ENCODE measurements at regions not wholly inside any gene's neighbourhood (a gene's known extent, or its start where the extent isn't known, plus 50 kb on each side); places are given as distances from the start of the nearest gene placed in this dataset.
"Not testable (repeated sequence)": the region's sequence is repeated elsewhere in the genome, so short reads cannot be mapped to it uniquely, and the experiment has no call there.

- no peak for DNase-seq
Measured at GRCh38 chr7:156050636-156051569, 238.6 kb upstream of the SHH start.

DNA sequence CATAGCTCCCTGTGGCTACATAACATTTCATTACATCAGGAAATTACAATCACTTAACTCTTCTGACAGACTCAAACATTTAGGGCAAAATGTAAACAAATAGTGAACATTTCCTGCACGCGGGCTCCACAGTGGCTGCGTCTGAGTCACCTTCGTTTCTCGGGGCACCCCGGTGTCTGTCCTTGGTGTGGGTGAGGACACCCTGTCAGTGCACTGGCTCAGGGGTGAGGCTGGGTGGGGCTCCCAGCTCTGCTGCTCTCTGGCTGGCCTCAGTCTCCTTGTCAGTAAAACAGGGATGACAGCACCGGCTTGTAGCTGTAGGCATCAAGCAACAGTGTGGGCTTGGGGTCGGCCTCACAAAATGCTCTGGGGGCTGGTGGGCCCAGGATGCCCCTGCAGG is 237.1 kb upstream of the SHH start:
- no peak for DNase-seq

- no peak for DNase-seq
Measured at GRCh38 chr7:156046031-156046560, 233.8 kb upstream of the SHH start.

DNA sequence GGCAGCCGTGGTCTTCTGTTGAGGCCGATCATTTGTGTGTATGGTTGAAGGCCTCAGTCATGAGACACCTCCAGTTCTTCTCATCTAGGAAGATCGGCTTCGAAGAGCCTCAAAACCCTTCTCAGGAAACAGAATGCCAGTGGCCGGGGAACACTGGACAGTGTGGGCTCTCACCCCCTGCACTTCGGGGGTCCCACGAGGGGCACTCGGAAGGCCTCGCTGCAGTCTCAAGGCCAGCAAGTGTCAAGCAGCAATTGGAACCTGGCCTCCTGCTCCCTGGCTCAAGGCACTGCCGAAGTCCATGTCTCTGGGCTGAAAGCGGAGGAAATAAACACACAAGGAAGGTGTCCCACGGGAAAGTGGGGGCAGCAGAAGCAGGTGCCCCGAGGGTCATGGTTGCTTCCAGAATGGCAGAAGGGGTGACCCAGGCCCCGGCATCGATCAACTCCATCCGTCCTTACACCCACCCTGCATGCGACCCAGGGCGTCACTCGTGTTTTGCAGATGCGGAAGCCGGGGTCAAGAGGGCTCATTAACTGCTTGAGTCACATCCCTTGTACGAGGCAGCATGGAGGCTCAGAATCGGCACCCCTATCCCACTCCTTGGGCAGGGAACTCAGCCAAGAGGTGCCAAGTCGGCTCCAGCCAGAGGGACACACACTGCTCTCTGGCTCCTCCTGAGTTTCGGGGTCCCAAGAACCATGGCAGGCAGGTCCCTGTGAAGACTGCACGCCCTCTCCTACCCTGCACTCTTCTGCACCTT is 231.3 kb upstream of the SHH start:
- no peak for DNase-seq

DNA sequence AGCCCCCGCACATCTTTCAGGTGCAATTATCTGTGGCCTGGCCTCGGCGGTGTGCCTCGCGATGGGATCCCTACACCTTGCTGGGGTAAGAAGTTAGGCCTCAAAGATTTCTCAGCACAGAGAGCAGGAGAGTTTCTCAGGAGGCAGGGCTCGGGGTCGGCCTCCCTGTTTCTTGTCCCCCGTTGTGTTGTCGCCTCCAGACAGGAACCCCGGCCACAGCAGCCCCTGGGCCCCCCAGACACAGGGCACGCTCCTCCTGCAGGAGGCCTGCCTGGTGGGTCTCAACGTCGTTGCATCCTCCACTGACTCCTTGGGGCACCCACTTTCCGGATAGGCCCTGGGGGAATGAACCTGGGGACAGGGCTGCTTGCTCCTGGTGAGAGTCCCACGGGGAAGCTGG is 229.1 kb upstream of the SHH start:
- no peak for DNase-seq

DNA sequence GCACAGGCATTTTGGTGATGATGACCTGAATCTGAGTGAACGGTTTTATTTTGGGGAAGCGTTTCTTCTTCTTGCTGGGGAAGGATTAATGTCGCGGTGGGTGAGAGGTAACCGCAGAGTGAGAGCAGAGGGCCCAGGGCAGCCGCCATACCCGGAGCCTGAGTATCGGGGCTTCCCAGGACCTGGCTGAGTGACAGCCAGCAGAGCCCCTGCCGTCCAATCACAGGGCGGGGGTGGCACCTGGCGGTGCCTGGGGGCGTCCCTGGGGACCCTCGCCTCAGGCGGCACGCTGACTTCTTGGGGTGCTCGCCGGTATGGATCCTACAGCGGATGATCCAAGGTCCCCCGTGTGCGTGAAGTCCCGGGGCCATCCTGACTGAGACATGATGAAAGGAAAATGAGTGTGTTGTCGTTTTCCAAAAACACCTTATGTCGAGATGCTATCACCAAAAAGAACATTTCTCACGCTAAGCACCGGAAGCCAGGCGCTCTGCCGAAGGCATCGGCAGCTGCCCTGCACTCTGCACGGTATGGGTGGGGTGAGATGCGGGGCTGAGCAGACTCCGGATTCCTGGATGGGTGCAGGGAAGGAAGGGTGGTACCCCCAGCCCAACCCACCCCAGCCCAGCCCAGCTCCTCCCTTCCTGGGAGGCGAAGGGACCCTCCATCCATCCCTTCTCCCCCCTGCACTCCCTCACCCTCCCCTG is 227.9 kb upstream of the SHH start:
- no peak for DNase-seq

- DNase-seq: no peak
Measured at GRCh38 chr7:156039194-156039593, 226.9 kb upstream of the SHH start.

DNA sequence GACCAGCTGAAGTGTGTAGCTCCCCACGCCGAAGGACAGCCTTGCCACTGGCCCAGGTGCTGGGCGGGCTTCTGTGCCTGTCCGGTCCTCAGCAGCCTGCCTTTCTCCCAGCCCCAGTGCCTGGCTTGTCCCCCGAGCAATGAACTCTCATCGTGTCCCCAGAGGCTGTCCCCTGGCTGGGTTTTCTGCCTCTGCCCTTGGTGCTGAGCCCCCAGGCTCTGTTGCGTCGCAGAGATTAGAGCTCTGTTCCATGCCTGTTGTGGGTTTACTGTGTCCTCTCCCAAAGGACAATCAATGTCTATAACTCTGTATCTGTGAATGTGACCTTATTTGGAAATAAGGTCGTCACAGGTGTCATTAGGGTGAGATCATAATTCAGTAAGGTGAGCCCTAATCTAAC is 226.1 kb upstream of the SHH start:
- DNase-seq: no peak

GRCh38 chr7:156036153-156036552 is 223.9 kb upstream of the SHH start:
- DNase-seq: no peak

GRCh38 chr7:156035387-156035786 is 223.1 kb upstream of the SHH start:
- DNase-seq: not testable (repeated sequence)

DNA sequence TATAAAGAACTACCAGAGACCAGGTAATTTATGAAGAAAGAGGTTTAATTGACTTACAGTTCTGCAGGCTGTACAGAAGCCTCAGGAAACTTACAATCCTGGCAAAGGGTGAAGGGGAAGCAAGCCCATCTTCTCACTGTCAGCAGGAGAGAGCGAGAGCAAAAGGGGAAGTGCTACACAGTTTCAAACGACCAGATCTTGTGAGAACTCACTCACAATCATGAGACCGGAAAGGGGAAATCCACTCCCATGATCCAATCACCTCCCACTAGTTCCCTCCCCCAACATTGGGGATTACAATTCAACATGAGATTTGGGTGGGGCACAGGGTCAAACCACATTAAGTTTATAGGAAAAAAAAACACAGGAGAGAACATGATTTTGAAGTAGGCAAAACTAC is 222.1 kb upstream of the SHH start:
- no peak for DNase-seq

DNA sequence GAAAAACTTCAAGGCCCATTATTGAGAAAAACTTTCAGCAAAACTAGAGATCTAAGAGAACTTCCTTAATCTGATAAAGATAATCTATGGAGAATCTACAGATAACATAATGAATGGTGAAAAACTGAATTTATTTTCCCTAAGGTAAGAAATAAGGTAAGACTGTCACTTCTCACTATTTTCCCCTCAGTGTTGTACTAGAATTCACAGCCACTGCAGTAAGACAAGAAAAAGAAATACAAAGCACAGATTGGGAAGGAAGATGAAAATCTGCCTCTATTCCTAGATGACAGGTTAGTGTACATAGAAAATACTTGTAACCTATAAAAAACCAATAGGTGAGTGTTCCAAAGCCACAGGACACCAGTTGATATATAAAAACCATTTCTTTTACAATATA is 220.7 kb upstream of the SHH start:
- DNase-seq: no peak

DNA sequence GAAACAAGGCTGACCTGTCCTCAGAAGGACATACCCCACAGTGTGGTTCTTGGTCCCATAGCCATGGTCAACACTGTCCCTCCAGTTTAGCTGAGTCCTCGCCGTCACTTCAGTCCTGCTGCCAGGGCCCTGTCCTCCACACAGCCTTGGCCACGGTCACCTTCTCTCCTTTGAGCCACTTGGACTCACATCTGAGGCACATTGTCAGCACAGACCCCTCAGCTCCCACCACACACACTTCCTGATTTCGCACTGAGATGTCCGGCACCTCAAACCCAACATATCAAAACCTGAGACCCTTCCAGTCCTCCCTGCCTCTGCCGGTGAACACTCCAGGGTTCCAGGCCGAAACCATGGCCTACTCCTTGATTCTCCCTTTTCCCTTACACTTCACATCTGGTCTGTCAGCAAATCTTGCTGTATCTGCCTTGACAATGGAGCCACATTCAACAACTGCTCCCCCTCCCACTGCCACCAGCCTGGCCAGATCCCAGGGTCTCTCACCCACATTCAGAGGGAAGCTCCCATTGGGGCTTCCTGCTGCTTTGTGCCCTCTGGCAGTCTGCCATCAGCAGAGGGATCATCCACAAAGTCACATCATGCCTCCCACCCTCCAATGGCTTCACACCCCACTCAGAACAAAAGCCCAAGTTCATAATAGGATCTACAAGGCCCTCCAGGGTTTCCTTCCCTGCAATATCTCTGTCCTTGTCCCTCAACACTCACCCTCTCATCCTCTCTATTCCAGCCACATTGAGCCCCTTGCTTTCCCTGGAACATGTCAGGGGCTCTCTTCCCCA is 219.6 kb upstream of the SHH start:
- no peak for DNase-seq

DNA sequence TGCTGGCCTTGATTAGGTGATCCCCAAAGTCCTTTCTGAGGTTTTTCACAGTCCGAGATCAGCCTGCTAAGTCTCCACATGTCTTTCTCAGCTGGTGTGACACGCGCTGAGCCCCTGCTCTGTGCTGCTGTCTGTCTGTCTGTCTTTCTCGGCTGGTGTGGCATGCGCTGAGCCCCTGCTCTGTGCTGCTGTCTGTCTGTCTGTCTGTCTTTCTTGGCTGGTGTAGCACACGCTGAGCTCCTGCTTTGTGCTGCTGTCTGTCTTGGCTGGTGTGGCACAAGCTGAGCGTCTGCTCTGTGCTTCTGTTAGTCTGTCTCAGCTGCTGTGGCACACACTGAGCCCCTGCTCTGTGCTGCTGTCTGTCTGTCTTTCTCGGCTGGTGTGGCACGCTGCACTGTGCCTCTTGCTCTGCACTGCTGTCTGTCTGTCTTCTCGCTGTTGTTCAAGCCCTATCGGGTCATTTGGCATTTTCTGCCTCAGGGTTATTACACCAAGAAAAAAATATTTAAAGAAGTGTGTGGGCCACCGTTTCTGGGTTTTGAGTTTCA is 217.3 kb upstream of the SHH start:
- no peak for DNase-seq

- no peak for DNase-seq
Measured at GRCh38 chr7:156028521-156028920, 216.3 kb upstream of the SHH start.

- DNase-seq: no peak
Measured at GRCh38 chr7:156027821-156028220, 215.6 kb upstream of the SHH start.

DNA sequence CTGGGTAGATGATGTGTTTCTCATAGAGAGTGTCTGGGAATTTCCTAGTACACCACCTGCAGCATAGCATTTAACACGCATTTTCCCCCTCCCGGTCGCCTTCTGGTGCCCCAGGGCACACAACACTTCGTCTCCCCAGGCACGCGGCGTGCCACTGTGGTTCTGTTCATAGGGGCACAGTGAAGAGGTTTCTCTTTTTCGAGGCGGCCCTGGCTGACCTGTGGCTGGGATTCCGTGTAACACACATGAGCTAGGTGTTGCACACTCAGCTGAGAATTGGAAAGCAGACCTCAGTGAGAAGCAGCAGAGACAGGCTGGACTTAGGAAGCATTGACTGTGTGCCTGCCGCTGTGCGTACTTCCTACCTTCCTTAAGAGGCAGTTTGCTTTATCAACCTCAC is 214.3 kb upstream of the SHH start:
- no peak for DNase-seq

DNA sequence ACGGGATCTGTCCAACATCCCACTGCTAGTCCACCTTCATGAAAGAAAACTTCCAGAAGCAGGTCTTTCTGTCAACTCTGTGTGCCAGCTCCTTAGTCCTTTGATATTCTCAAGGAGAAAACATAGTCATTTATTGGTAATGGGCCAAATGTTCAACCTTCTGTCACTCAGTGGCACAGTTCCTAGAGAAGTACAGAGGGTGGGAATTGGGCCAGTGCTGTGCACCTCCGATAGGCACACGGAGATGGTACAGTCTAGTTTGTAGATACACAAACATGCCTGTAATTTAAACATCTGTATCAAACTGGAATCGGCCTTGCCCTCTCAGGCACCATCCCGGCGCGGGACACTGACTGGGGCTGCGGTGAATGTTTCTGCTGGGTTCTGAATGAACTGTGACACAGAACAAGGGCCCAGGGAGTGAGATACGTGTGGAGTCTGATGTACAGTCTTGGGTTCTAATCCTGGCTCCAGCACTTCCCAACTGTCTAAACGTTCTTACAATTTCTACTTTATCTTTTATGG is 213.9 kb upstream of the SHH start:
- no peak for DNase-seq

DNA sequence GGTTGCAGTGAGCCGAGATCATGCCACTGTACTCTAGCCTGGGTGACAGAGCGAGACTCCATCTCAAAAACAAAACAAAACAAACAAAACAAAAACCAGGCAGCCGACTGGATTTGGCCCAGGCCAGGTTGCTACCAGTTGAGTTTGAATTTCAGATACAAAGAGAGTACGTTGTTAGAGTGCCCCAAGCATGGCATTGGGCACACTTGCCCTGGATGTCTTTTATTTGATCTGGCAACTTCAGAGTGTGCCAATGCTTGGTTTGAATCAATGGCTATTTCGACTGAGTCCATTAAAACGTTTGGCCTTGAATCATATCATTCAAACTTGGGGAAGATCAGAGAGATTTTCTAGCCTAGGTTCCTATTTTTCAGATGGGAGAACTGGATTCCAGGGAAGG is 213.4 kb upstream of the SHH start:
- DNase-seq: no peak

- DNase-seq: no peak
Measured at GRCh38 chr7:156024201-156024600, 211.9 kb upstream of the SHH start.

DNA sequence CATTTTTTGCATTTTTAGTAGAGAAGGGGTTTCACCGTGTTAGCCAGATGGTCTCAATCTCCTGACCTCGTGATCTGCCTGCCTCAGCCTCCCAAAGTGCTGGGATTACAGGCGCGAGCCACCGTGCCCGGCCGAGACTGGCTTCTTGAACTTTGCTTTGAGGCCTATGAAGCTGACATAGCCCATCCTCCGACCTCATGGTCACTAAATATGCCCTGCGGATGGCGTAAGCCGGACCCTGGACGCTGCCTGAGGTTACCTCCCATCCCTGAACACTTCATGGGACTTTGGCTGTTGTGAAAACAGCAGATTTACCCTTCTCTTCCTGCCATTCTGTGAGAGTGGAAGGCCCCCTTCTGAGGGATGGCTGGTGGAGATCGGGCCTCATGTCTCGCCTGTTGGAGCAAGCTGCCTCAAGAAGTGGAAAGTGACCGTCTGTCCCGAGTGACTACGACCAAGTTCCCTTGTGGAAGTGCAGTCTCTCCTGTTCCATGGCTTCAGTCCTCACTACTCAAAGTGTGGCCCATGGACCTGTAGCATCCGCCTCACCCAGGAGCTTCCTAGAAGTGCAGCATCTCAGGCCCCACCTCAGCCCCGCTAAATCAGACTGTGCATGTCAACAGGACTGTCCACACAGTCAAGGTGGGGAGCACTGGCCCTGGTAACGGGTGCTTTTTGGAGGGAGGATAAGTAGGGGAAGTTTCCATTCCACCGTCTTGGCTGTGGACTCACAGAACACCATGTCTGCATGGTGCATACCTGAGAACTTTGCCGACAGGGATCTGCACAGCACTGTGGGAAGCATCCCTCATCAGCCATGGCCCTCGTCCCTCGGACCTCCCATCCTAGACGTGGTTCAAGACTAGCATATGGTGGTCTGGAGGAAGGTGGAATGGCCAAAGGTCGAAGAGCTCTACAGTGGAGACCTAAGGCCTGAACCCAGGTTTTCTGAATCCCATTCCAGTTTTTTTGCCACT is 210.5 kb upstream of the SHH start:
- DNase-seq: no peak

All from CD4-positive, alpha-beta T cell treated with Interleukin-1 beta for 1 hour (primary cell).